ENCODE measurements at regions not wholly inside any gene's neighbourhood (a gene's known extent, or its start where the extent isn't known, plus 50 kb on each side); places are given as distances from the start of the nearest gene placed in this dataset.

DNA sequence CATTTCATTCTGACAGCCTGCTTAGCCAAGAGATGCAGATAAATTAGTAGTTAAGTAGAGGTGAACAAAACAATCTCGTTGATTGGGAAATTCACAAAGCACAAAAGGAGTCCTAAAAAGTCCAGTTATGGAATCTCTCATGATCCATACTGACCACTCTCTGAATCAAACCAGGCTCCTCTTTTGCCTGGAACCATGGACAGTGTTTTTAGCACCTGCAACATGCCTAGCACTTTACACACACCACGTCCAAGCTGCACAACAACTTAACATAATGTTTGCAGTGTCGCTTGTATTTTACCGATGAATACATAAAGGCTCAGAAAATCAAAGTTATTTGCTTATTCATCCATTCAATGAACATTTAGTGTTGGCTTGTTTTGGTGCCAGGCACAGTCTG lies 101.8 kb upstream of the ST8SIA2 start:
- TF ChIP-seq, protein P1, sequence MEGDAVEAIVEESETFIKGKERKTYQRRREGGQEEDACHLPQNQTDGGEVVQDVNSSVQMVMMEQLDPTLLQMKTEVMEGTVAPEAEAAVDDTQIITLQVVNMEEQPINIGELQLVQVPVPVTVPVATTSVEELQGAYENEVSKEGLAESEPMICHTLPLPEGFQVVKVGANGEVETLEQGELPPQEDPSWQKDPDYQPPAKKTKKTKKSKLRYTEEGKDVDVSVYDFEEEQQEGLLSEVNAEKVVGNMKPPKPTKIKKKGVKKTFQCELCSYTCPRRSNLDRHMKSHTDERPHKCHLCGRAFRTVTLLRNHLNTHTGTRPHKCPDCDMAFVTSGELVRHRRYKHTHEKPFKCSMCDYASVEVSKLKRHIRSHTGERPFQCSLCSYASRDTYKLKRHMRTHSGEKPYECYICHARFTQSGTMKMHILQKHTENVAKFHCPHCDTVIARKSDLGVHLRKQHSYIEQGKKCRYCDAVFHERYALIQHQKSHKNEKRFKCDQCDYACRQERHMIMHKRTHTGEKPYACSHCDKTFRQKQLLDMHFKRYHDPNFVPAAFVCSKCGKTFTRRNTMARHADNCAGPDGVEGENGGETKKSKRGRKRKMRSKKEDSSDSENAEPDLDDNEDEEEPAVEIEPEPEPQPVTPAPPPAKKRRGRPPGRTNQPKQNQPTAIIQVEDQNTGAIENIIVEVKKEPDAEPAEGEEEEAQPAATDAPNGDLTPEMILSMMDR (conservative IDR thresholded peaks at IDR 0.05; ENCODE audit: low read depth in 2 of 2), result no peak
- TF ChIP-seq EZH2phosphoT487 (IDR thresholded peaks at IDR 0.05; ENCODE audit: unreplicated experiment) (no peak), JUNB (IDR thresholded peaks at IDR 0.05; ENCODE audit: unreplicated experiment) (no peak), CREB1 (CRISPR knock-in tag; IDR thresholded peaks at IDR 0.05; ENCODE audit: low read depth) (no peak), POLR2AphosphoS5 (IDR thresholded peaks at IDR 0.05; ENCODE audit: low read depth) (no peak), EZH2 (IDR thresholded peaks at IDR 0.05; ENCODE audit: low read depth, unreplicated experiment) (no peak)

All from GM23338 (cell line).